Lower leg skin (tissue), 4 donors: ENCODE measurements at regions not wholly inside any gene's neighbourhood (a gene's known extent, or its start where the extent isn't known, plus 50 kb on each side); places are given as distances from the start of the nearest gene placed in this dataset.

Experiments used
- DNase-seq, 2 donors: peaks; one replicate each; pipeline ENCODE4 v3.0.0-alpha.2; 2019; ENCODE audit warnings: low spot score in 2 of 2
- H3K4me3 ChIP-seq: fragments of 200-600 bp; sonication (generic); 2 replicates; pipeline ENCODE4 v1.5.1; 2017; ENCODE audit warnings: mild to moderate bottlenecking, low read depth; ENCODE audit not compliant: poor library complexity, severe bottlenecking
- CTCF ChIP-seq, 3 donors: fragments of 450-650 bp; IDR thresholded peaks; one replicate each; pipeline ENCODE4 v1.5.1; 2016; ENCODE audit warnings: antibody characterized with exemption in 3 of 3, mild to moderate bottlenecking in 3 of 3, moderate library complexity in 2 of 3
- POLR2A ChIP-seq, 2 donors: fragments of 450-650 bp; IDR thresholded peaks; one replicate each; pipeline ENCODE4 v1.6.1; 2016 to 2017; ENCODE audit warnings: antibody characterized with exemption in 2 of 2, mild to moderate bottlenecking in 1 of 2, moderate library complexity in 1 of 2
- WGBS, 2 donors: methylation state at CpG; one replicate each; pipeline ENCODE4 v1.1.5; 2018; 5-methylcytosine and 5-hydroxymethylcytosine counted together
- intact Hi-C: fragments of 100-400 bp; cut with DNase I; formaldehyde crosslinking; loops from one replicate; pipeline ENCODE4 v1.15.0; 2023; ENCODE audit warnings: low total_unique reads

- TF ChIP-seq CTCF (IDR thresholded peaks at IDR 0.05) (no peak), POLR2A (IDR thresholded peaks at IDR 0.05) (no peak)
- no peak for DNase-seq
- H3K4me3 ChIP-seq: no peak overlapping the region
- 53 to 60% methylated on average over 5 of the region's 5 CpGs for WGBS, 2 donors
- intact Hi-C loops: no loop called here
Observed at GRCh38 chr16:8199390-8199789, 390.9 kb downstream of the TMEM114 start.

- DNase-seq: no peak
- WGBS, 2 donors: 39 to 58% methylated on average over 2 of the region's 2 CpGs
- intact Hi-C loops: no loop called here
- no peak overlapping the region for H3K4me3 ChIP-seq
- TF ChIP-seq POLR2A (IDR thresholded peaks at IDR 0.05) (no peak), CTCF (IDR thresholded peaks at IDR 0.05) (no peak)
Observed at GRCh38 chr16:8194794-8195193, 395.5 kb downstream of the TMEM114 start.

DNA sequence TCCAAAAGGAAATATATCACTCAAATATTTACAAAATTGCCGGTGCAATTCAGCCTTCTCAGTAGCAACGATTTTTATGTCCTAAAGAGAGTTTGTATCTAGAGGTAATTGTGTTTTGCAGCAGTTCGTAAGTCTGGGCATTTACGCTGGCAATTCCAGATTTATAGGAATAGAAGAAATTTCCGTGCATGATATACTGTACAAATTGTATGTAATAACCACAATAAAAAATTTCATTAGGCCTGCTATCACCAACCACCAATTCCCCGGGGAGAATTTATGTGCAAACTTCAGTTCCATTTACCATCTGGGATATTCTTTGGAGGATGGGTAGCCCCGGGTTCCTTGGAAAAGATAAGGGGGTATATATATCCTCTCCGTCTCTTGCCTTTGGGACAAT, 401.5 kb downstream of the TMEM114 start:
- DNase-seq: no peak
- no peak overlapping the region for H3K4me3 ChIP-seq
- 78 to 84% methylated on average over 8 of the region's 8 CpGs for WGBS, 2 donors
- intact Hi-C loops: no loop called here
- no peak for TF ChIP-seq POLR2A (IDR thresholded peaks at IDR 0.05)
- TF ChIP-seq CTCF (IDR thresholded peaks at IDR 0.05): no peak

- TF ChIP-seq CTCF (IDR thresholded peaks at IDR 0.05) (no peak), POLR2A (IDR thresholded peaks at IDR 0.05) (no peak)
- 75 to 79% methylated on average over 5 of the region's 5 CpGs for WGBS, 2 donors
- H3K4me3 ChIP-seq: no peak overlapping the region
- DNase-seq: no peak
- intact Hi-C loops: no loop called here
Observed at GRCh38 chr16:8187782-8188372, 402.4 kb downstream of the TMEM114 start.

DNA sequence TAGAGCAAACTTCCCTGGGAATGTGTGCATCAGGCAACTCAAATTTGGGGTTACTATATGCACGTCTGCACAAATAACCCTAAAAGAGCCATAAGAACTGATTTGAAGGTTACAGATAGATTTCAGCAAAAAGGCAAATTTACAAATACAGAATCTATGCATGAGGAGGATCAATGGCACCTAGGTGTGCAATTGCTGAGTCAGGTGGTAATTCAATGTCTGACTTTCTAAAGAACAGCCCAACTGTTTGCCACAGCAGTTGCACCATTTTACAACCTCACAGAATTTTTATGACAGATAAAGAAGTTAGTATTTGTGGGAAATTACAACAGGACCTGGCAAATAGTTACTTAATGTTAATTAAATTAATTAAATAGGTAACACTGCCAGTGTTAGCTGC, 405.5 kb downstream of the TMEM114 start:
- 93 to 100% methylated on average over 1 of the region's 1 CpG for WGBS, 2 donors

GRCh38 chr16:8183176-8184099, 406.9 kb downstream of the TMEM114 start:
- no peak for TF ChIP-seq CTCF (IDR thresholded peaks at IDR 0.05)
- TF ChIP-seq POLR2A (IDR thresholded peaks at IDR 0.05): no peak
- no peak for DNase-seq
- H3K4me3 ChIP-seq: no peak overlapping the region
- WGBS, 2 donors: 77 to 80% methylated on average over 11 of the region's 11 CpGs
- intact Hi-C loops: no loop called here

More for the DNA sequence above, 405.5 kb downstream of the TMEM114 start:
- no peak for TF ChIP-seq POLR2A (IDR thresholded peaks at IDR 0.05)
- no peak for DNase-seq
- intact Hi-C loops: no loop called here
- H3K4me3 ChIP-seq: no peak overlapping the region
